Mesenchymal stem cell (in vitro differentiated cells and primary cell): ENCODE measurements at regions not wholly inside any gene's neighbourhood (a gene's known extent, or its start where the extent isn't known, plus 50 kb on each side); places are given as distances from the start of the nearest gene placed in this dataset.

ENCODE experiments used
- DNase-seq: peaks from one replicate; pipeline ENCODE4 v3.0.0-alpha.2; 2013
- H2AFZ ChIP-seq: one replicate; pipeline ENCODE4 v1.6.1; 2013; ENCODE audit warnings: low read depth, mild to moderate bottlenecking, control low read depth, inconsistent platforms, low read length, moderate library complexity
- H2AK5ac ChIP-seq: 2 replicates; pipeline ENCODE4 v1.6.1; 2013; ENCODE audit warnings: low read length, moderate library complexity, mild to moderate bottlenecking, inconsistent platforms; ENCODE audit not compliant: severe bottlenecking
- H2BK120ac ChIP-seq: one replicate; pipeline ENCODE4 v1.6.1; 2013; ENCODE audit warnings: low read depth, mild to moderate bottlenecking, inconsistent platforms, low read length, moderate library complexity
- H2BK12ac ChIP-seq, 2 experiments: one replicate each; pipeline ENCODE4 v1.6.1; 2013; ENCODE audit warnings: inconsistent platforms in 2 of 2, low read length in 2 of 2, mild to moderate bottlenecking in 2 of 2, moderate library complexity in 2 of 2, control low read depth in 1 of 2
- H2BK15ac ChIP-seq: one replicate; pipeline ENCODE4 v1.6.1; 2013; ENCODE audit warnings: mild to moderate bottlenecking, low read depth, inconsistent platforms; ENCODE audit not compliant: poor library complexity, severe bottlenecking
- H2BK5ac ChIP-seq: 2 replicates; pipeline ENCODE4 v1.6.1; 2013; ENCODE audit warnings: low read depth, mild to moderate bottlenecking, low read length, control low read depth, inconsistent platforms; ENCODE audit not compliant: poor library complexity, severe bottlenecking
- H3K14ac ChIP-seq, 2 experiments: one replicate each; pipeline ENCODE4 v1.6.1; 2013; ENCODE audit warnings: inconsistent platforms in 2 of 2, low read length in 2 of 2, control low read depth in 1 of 2, mild to moderate bottlenecking in 1 of 2, moderate library complexity in 1 of 2
- H3K18ac ChIP-seq, 2 experiments: one replicate each; pipeline ENCODE4 v1.6.1; 2013; ENCODE audit warnings: inconsistent platforms in 2 of 2, low read length in 2 of 2, control low read depth in 1 of 2, low read depth in 1 of 2, mild to moderate bottlenecking in 1 of 2
- H3K23ac ChIP-seq, 2 experiments: one replicate each; pipeline ENCODE4 v1.6.1; 2013; ENCODE audit warnings: inconsistent platforms in 2 of 2, low read length in 2 of 2, mild to moderate bottlenecking in 2 of 2, moderate library complexity in 2 of 2, control low read depth in 1 of 2
- H3K27ac ChIP-seq: 2 replicates; pipeline ENCODE4 v1.5.1; 2013; ENCODE audit warnings: mild to moderate bottlenecking, moderate library complexity, low read length, control low read depth, inconsistent platforms; ENCODE audit not compliant: poor library complexity, severe bottlenecking
- H3K27me3 ChIP-seq, 2 experiments: 2 replicates each; pipeline versions ENCODE4 v1.6.1 to v1.7.0; 2013; ENCODE audit warnings: low read length in 2 of 2, mild to moderate bottlenecking in 2 of 2, moderate library complexity in 2 of 2, control low read depth in 1 of 2, inconsistent platforms in 1 of 2; ENCODE audit not compliant: control insufficient read depth in 1 of 2, insufficient read depth in 1 of 2
- H3K36me3 ChIP-seq, 2 experiments: 2 replicates each; pipeline versions ENCODE4 v1.6.1 to v1.7.0; 2013; ENCODE audit warnings: low read length in 2 of 2, control low read depth in 1 of 2, inconsistent platforms in 1 of 2, low read depth in 1 of 2, mild to moderate bottlenecking in 1 of 2; ENCODE audit not compliant: insufficient read depth in 2 of 2, control insufficient read depth in 1 of 2
- H3K4ac ChIP-seq, 2 experiments: one replicate each; pipeline ENCODE4 v1.6.1; 2013; ENCODE audit warnings: inconsistent platforms in 2 of 2, low read length in 2 of 2, mild to moderate bottlenecking in 2 of 2, moderate library complexity in 2 of 2, control low read depth in 1 of 2, low read depth in 1 of 2
- H3K4me1 ChIP-seq: 2 replicates; pipeline ENCODE4 v1.6.1; 2013; ENCODE audit warnings: low read depth, low read length, control low read depth; ENCODE audit not compliant: control insufficient read depth, insufficient read depth
- H3K4me2 ChIP-seq: 2 replicates; pipeline ENCODE4 v1.6.1; 2013; ENCODE audit warnings: low read length, mild to moderate bottlenecking, inconsistent platforms; ENCODE audit not compliant: poor library complexity, severe bottlenecking
- H3K4me3 ChIP-seq, 2 experiments: 2 replicates each; pipeline versions ENCODE4 v1.5.1 to v1.7.0; 2013; ENCODE audit warnings: low read length in 2 of 2, mild to moderate bottlenecking in 2 of 2, control low read depth in 1 of 2, low read depth in 1 of 2; ENCODE audit not compliant: insufficient read depth in 1 of 2
- H3K79me1 ChIP-seq: replicated peaks from 2 replicates; pipeline ENCODE4 v1.6.1; 2013; ENCODE audit warnings: mild to moderate bottlenecking, control low read depth, low read length, inconsistent platforms; ENCODE audit not compliant: poor library complexity, severe bottlenecking
- H3K9ac ChIP-seq: 2 replicates; pipeline ENCODE4 v1.7.0; 2013; ENCODE audit warnings: mild to moderate bottlenecking, low read length, moderate library complexity
- H3K9me3 ChIP-seq: 2 replicates; pipeline ENCODE4 v1.7.0; 2013; ENCODE audit warnings: mild to moderate bottlenecking, low read length; ENCODE audit not compliant: control insufficient read depth
- H4K8ac ChIP-seq: one replicate; pipeline ENCODE4 v1.6.1; 2013; ENCODE audit warnings: inconsistent platforms, mild to moderate bottlenecking, low read length, moderate library complexity
- H4K91ac ChIP-seq: one replicate; pipeline ENCODE4 v1.6.1; 2013; ENCODE audit warnings: mild to moderate bottlenecking, low read length, inconsistent platforms
- WGBS: methylation state at CpG from one replicate; pipeline ENCODE4 v1.1.7; 2013; ENCODE audit warnings: mixed read lengths; 5-methylcytosine and 5-hydroxymethylcytosine counted together

DNA sequence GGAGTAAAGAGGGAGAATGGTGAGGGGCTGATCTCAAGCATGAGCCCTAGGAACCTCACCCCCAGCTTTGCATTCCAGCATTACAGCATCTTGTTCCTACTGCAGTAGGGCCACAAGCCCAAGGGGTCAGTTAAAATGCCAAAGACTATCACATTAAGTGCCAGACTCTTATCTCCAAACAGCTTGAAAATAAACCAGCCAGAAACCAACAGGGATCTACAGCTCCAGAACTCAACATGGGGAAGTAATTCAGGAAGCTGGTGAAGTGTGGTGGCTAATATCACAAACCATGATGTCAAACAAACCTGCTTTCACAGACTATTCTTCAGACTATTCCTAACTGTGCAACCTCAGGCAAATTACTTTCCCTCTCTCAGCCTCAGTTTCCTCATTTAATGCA, 278.3 kb downstream of the TNS1 start:
- no peak overlapping the region for H4K8ac ChIP-seq
- peaks cover 3% of the 10 kb centered on the region for H3K9me3 ChIP-seq
- H3K4me2 ChIP-seq, result no peak overlapping the region
- H3K27me3 ChIP-seq, result peaks cover 0 to 3% of the 10 kb centered on the region in 2 experiments
- H3K79me1 ChIP-seq, result no peaks in the 10 kb centered on the region
- H2BK12ac ChIP-seq, result no peak overlapping the region
- H4K91ac ChIP-seq, result no peak overlapping the region
- no peak overlapping the region for H3K14ac ChIP-seq
- H2BK15ac ChIP-seq, result no peak overlapping the region
- H2AK5ac ChIP-seq, result no peak overlapping the region
- no peak overlapping the region for H3K9ac ChIP-seq
- no peaks in the 10 kb centered on the region for H3K4me1 ChIP-seq
- peak overlapping the region; percentile 19 for H2BK120ac ChIP-seq
- no peak for DNase-seq
- H3K4ac ChIP-seq, result no peak overlapping the region
- no peak overlapping the region for H3K23ac ChIP-seq
- no peak overlapping the region for H2BK5ac ChIP-seq
- no peak overlapping the region for H3K18ac ChIP-seq
- H2AFZ ChIP-seq, result no peak overlapping the region
- H3K4me3 ChIP-seq, result no peak overlapping the region
- no peak overlapping the region for H3K27ac ChIP-seq
- no peaks in the 10 kb centered on the region for H3K36me3 ChIP-seq

DNA sequence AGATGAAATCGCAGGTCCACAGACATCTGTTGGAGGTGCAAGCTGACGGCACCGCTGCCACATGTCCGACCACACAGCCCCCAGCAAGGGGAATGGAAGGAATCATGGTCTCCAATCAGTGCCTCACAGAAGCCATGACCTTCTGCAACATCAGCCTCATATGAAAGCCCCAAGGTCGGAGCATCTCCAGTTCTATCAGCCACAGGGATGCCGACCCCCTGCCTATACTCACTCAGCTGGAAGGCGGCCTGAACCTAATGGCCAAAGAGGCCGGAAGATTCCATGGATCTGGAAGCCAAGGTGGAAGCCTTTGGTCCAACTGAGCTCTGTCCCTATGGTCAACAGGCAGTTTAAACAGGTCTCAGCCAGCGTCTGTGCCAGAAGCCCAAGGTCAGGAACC, 278.8 kb downstream of the TNS1 start:
- H3K4me3 ChIP-seq, result no peak overlapping the region

DNA sequence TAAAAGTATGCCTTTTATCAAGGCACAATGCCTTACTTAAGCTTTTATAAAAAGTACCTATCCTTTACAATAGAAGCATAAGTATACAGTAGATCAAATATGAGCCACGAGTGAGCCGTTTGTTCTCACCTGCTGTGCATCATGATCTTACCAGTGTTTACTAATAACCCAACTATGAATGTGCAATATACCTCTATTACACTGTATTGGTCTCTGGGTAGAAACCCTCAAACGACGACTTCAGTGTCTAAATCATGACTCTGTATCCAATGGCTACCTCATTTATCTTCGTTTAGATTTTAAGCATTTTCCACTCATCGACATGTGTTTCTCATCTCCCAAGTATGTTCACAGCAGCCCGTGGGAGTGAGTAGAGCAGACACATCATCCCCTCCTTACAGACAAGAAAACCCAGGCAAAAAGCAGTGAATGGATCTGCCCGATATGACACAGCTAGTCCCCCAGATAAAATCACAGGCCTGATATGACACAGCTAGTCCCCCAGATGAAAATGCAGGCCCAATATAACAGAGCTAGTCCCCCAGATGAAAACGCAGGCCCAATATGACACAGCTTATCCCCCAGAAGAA, 279.8 kb downstream of the TNS1 start:
- H3K36me3 ChIP-seq, result no peaks in the 10 kb centered on the region
- peak; percentile 19 for DNase-seq
- no peak overlapping the region for H3K14ac ChIP-seq
- H2AFZ ChIP-seq, result no peak overlapping the region
- no peak overlapping the region for H2BK12ac ChIP-seq
- H3K79me1 ChIP-seq, result no peaks in the 10 kb centered on the region
- H3K27ac ChIP-seq, result no peak overlapping the region
- no peak overlapping the region for H2BK120ac ChIP-seq
- no peak overlapping the region for H2BK5ac ChIP-seq
- no peak overlapping the region for H4K91ac ChIP-seq
- peaks cover 3 to 7% of the 10 kb centered on the region in 2 experiments for H3K27me3 ChIP-seq
- H2AK5ac ChIP-seq, result no peak overlapping the region
- H3K9ac ChIP-seq, result peak overlapping the region; percentile 49
- no peaks in the 10 kb centered on the region for H3K4me1 ChIP-seq
- H4K8ac ChIP-seq, result no peak overlapping the region
- H3K23ac ChIP-seq, result no peak overlapping the region
- H3K18ac ChIP-seq, result no peak overlapping the region
- H3K4ac ChIP-seq, result no peak overlapping the region
- no peak overlapping the region for H2BK15ac ChIP-seq
- 68% methylated on average over 9 of the region's 9 CpGs for WGBS
- H3K4me2 ChIP-seq, result no peak overlapping the region
- H3K9me3 ChIP-seq, result peaks cover 3% of the 10 kb centered on the region
- no peak overlapping the region for H3K4me3 ChIP-seq

More for the DNA sequence above, 278.8 kb downstream of the TNS1 start:
- Histone ChIP-seq H3K18ac (no peak overlapping the region), H4K91ac (no peak overlapping the region), H2AFZ (no peak overlapping the region), H2AK5ac (no peak overlapping the region), H2BK5ac (no peak overlapping the region), H3K4me2 (no peak overlapping the region), H3K9ac (no peak overlapping the region), H4K8ac (no peak overlapping the region), H3K4ac (no peak overlapping the region), H3K23ac (no peak overlapping the region), H3K4me1 (no peaks in the 10 kb centered on the region), H3K79me1 (no peaks in the 10 kb centered on the region), H3K14ac (no peak overlapping the region), H3K27ac (no peak overlapping the region), H2BK120ac (no peak overlapping the region), H3K36me3 (no peaks in the 10 kb centered on the region), H2BK15ac (no peak overlapping the region), H3K27me3 (peaks cover 3% of the 10 kb centered on the region in 2 experiments), H2BK12ac (no peak overlapping the region), H3K9me3 (peaks cover 3% of the 10 kb centered on the region)
- DNase-seq, result no peak
- WGBS, result 94% methylated on average over 9 of the region's 9 CpGs

DNA sequence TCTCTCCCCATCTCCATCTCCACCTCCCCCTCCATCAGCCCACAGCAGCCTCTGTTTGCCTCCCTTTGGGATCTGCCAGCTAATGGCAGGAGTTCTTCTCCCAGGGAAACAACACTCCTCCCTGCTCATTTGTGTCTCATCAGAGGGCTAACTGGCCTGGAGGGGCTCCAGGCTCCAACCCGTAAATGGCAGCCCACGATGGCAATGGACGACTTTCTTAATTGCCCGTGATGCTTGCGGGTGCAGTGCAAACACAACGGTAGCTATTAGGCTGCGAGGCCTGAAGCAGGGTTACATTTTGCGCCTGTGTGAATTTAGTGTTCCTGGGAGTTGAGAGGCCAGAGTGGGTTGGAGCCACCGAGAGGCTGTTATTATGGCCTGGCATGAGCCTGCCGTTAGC, 285.1 kb downstream of the TNS1 start:
- Histone ChIP-seq H3K9me3 (peaks cover 3% of the 10 kb centered on the region), H2BK15ac (no peak overlapping the region), H3K4me1 (peaks cover 11% of the 10 kb centered on the region)

More for the DNA sequence above, 285.1 kb downstream of the TNS1 start:
- whole genome bisulfite sequencing, result 95% methylated on average over 10 of the region's 10 CpGs
- H3K27me3 ChIP-seq, result peaks cover 3 to 10% of the 10 kb centered on the region in 2 experiments
- no peak overlapping the region for H3K4me3 ChIP-seq
- H3K14ac ChIP-seq, result no peak overlapping the region
- H2BK120ac ChIP-seq, result no peak overlapping the region
- no peak overlapping the region for H3K4me2 ChIP-seq
- no peak overlapping the region for H3K27ac ChIP-seq
- no peaks in the 10 kb centered on the region for H3K36me3 ChIP-seq
- H3K23ac ChIP-seq, result no peak overlapping the region
- H3K4ac ChIP-seq, result no peak overlapping the region
- no peak overlapping the region for H4K8ac ChIP-seq
- no peak overlapping the region for H2AK5ac ChIP-seq
- H2AFZ ChIP-seq, result no peak overlapping the region
- no peak for DNase-seq
- no peak overlapping the region for H2BK12ac ChIP-seq
- H3K18ac ChIP-seq, result no peak overlapping the region
- no peak overlapping the region for H3K9ac ChIP-seq
- no peaks in the 10 kb centered on the region for H3K79me1 ChIP-seq
- H2BK5ac ChIP-seq, result no peak overlapping the region
- H4K91ac ChIP-seq, result no peak overlapping the region
